ENCODE measurements at regions not wholly inside any gene's neighbourhood (a gene's known extent, or its start where the extent isn't known, plus 50 kb on each side); places are given as distances from the start of the nearest gene placed in this dataset.

GRCh38 chrX:4588466-4588865, 875.0 kb upstream of the PRKX start:
- no peak for TF ChIP-seq ZFX (IDR thresholded peaks at IDR 0.05; ENCODE audit: borderline replicate concordance)
- TF ChIP-seq CTCF (IDR thresholded peaks at IDR 0.05): no peak
- no peak overlapping the region for H3K27ac ChIP-seq

- TF ChIP-seq CTCF (IDR thresholded peaks at IDR 0.05) (no peak), ZFX (IDR thresholded peaks at IDR 0.05; ENCODE audit: borderline replicate concordance) (no peak)
- no peak overlapping the region for H3K27ac ChIP-seq
Measured at GRCh38 chrX:4588056-4588455, 874.6 kb upstream of the PRKX start.

GRCh38 chrX:4579999-4580398, 866.5 kb upstream of the PRKX start:
- TF ChIP-seq ZFX (IDR thresholded peaks at IDR 0.05; ENCODE audit: borderline replicate concordance) (no peak), CTCF (IDR thresholded peaks at IDR 0.05) (no peak)
- no peak overlapping the region for H3K27ac ChIP-seq

- no peak for TF ChIP-seq ZFX (IDR thresholded peaks at IDR 0.05; ENCODE audit: borderline replicate concordance)
- TF ChIP-seq CTCF (IDR thresholded peaks at IDR 0.05): no peak
- H3K27ac ChIP-seq: no peak overlapping the region
Measured at GRCh38 chrX:4579480-4579879, 866.0 kb upstream of the PRKX start.

GRCh38 chrX:4572691-4573090, 859.2 kb upstream of the PRKX start:
- H3K27ac ChIP-seq: no peak overlapping the region
- TF ChIP-seq CTCF (IDR thresholded peaks at IDR 0.05) (no peak), ZFX (IDR thresholded peaks at IDR 0.05; ENCODE audit: borderline replicate concordance) (no peak)

- no peak overlapping the region for H3K27ac ChIP-seq
- no peak for TF ChIP-seq CTCF (IDR thresholded peaks at IDR 0.05)
- TF ChIP-seq ZFX (IDR thresholded peaks at IDR 0.05; ENCODE audit: borderline replicate concordance): no peak
Measured at GRCh38 chrX:4570151-4570550, 856.7 kb upstream of the PRKX start.

GRCh38 chrX:4560192-4560591, 846.7 kb upstream of the PRKX start:
- TF ChIP-seq ZFX (IDR thresholded peaks at IDR 0.05; ENCODE audit: borderline replicate concordance) (no peak), CTCF (IDR thresholded peaks at IDR 0.05) (no peak)
- H3K27ac ChIP-seq: no peak overlapping the region
